IMR-90 (cell line): ENCODE measurements at regions not wholly inside any gene's neighbourhood (a gene's known extent, or its start where the extent isn't known, plus 50 kb on each side); places are given as distances from the start of the nearest gene placed in this dataset.
A peak's percentile ranks its signal among the peaks of the same experiment; 100 is the strongest.

ENCODE experiments used
- ATAC-seq: fragments of 200-7000 bp; cut with Tn5 transposase; 2 replicates; pipeline ENCODE4 v1.9.1; 2020; ENCODE audit warnings: low read depth, mild to moderate bottlenecking, moderate library complexity
- BruUV-seq: library from RNA; stranded (reverse); fragments of 400-500 nt; replicated peaks from 2 replicates; lab custom pipeline; 2021; lab: Mats Ljungman, UMichigan
- CTCF ChIA-PET: fragments of 300-600 bp; formaldehyde crosslinking; extraction: SDS; loops from one replicate; lab custom pipeline; 2021; ENCODE audit warnings: antibody characterized with exemption; lab: Yijun Ruan, JAX
- POLR2A ChIA-PET: fragments of 300-600 bp; sonication (Branson Sonifier 250); formaldehyde crosslinking; loops from one replicate; lab custom pipeline; 2022; ENCODE audit warnings: antibody characterized with exemption; ENCODE audit not compliant: unreplicated experiment; lab: Charles Lee
- DNase-seq: peaks from one replicate; pipeline ENCODE4 v3.0.0; 2013
- H2AFZ ChIP-seq: replicated peaks from 2 replicates; pipeline ENCODE3; 2013; ENCODE audit warnings: low read length, mild to moderate bottlenecking; ENCODE audit not compliant: poor library complexity
- H2AK5ac ChIP-seq: 2 replicates; pipeline ENCODE4 v1.6.1; 2013; ENCODE audit warnings: low read depth, low read length, inconsistent platforms
- H2AK9ac ChIP-seq: replicated peaks from 2 replicates; pipeline ENCODE3; 2013; ENCODE audit warnings: mild to moderate bottlenecking, low read depth, low read length, moderate library complexity; ENCODE audit not compliant: poor library complexity
- H2BK120ac ChIP-seq: 2 replicates; pipeline ENCODE4 v1.6.1; 2013; ENCODE audit warnings: low read depth, low read length, inconsistent platforms
- H2BK15ac ChIP-seq: 3 replicates; pipeline ENCODE4 v1.6.1; 2013; ENCODE audit warnings: low read depth, low read length, inconsistent platforms
- H2BK20ac ChIP-seq: 2 replicates; pipeline ENCODE4 v1.6.1; 2013; ENCODE audit warnings: low read depth, mild to moderate bottlenecking, inconsistent platforms, low read length, moderate library complexity
- H2BK5ac ChIP-seq: 2 replicates; pipeline ENCODE4 v1.6.1; 2013; ENCODE audit warnings: mild to moderate bottlenecking, low read depth, low read length, inconsistent platforms; ENCODE audit not compliant: poor library complexity, severe bottlenecking
- H3K14ac ChIP-seq: replicated peaks from 2 replicates; pipeline ENCODE4 v1.6.1; 2013; ENCODE audit warnings: low read depth, low read length, inconsistent platforms
- H3K18ac ChIP-seq: 2 replicates; pipeline ENCODE4 v1.6.1; 2013; ENCODE audit warnings: low read depth, low read length, control low read depth
- H3K23ac ChIP-seq: 2 replicates; pipeline ENCODE4 v1.6.1; 2013; ENCODE audit warnings: low read depth, low read length, inconsistent platforms
- H3K27ac ChIP-seq: 2 replicates; pipeline ENCODE4 v1.5.1; 2013; ENCODE audit warnings: mild to moderate bottlenecking, control low read depth, low read length; ENCODE audit not compliant: insufficient read depth
- H3K27me3 ChIP-seq: 2 replicates; pipeline ENCODE4 v1.6.1; 2013; ENCODE audit warnings: low read length; ENCODE audit not compliant: control insufficient read depth, insufficient read depth
- H3K36me3 ChIP-seq: 2 replicates; pipeline ENCODE4 v1.6.1; 2013; ENCODE audit warnings: low read length, mixed read lengths; ENCODE audit not compliant: control insufficient read depth, insufficient read depth
- H3K4ac ChIP-seq: 2 replicates; pipeline ENCODE4 v1.6.1; 2013; ENCODE audit warnings: low read depth, low read length, inconsistent platforms
- H3K4me1 ChIP-seq: 2 replicates; pipeline ENCODE4 v1.6.1; 2013; ENCODE audit warnings: low read length, mixed read lengths; ENCODE audit not compliant: control insufficient read depth, insufficient read depth
- H3K4me2 ChIP-seq: 2 replicates; pipeline ENCODE4 v1.6.1; 2013; ENCODE audit warnings: low read depth, mild to moderate bottlenecking, control low read depth, low read length, moderate library complexity
- H3K4me3 ChIP-seq: 2 replicates; pipeline ENCODE4 v1.5.1; 2013; ENCODE audit warnings: low read depth, mild to moderate bottlenecking, control low read depth, low read length, moderate library complexity; ENCODE audit not compliant: insufficient read depth
- H3K56ac ChIP-seq: 2 replicates; pipeline ENCODE4 v1.6.1; 2013; ENCODE audit warnings: low read length, inconsistent platforms; ENCODE audit not compliant: insufficient read depth; ENCODE audit errors: extremely low read depth
- H3K79me1 ChIP-seq, 2 experiments: 2 replicates each; pipeline ENCODE4 v1.6.1; 2013; ENCODE audit warnings: low read length in 2 of 2, inconsistent platforms in 1 of 2, low read depth in 1 of 2
- H3K9ac ChIP-seq: 2 replicates; pipeline ENCODE4 v1.6.1; 2013; ENCODE audit warnings: low read depth, low read length, control low read depth
- H3K9me1 ChIP-seq: 2 replicates; pipeline ENCODE4 v1.6.1; 2013; ENCODE audit warnings: low read length, inconsistent platforms; ENCODE audit not compliant: insufficient read depth
- H3K9me3 ChIP-seq: 2 replicates; pipeline ENCODE4 v1.6.1; 2013; ENCODE audit warnings: low read length; ENCODE audit not compliant: control insufficient read depth, insufficient read depth
- H4K20me1 ChIP-seq: 2 replicates; pipeline ENCODE4 v1.6.1; 2013; ENCODE audit warnings: low read length, inconsistent platforms; ENCODE audit not compliant: insufficient read depth
- H4K5ac ChIP-seq: 2 replicates; pipeline ENCODE4 v1.6.1; 2013; ENCODE audit warnings: mild to moderate bottlenecking, low read depth, low read length, control low read depth
- H4K8ac ChIP-seq, 2 experiments: 2 replicates each; pipeline ENCODE4 v1.6.1; 2013; ENCODE audit warnings: low read depth in 2 of 2, low read length in 2 of 2, control low read depth in 1 of 2, inconsistent platforms in 1 of 2
- H4K91ac ChIP-seq: 2 replicates; pipeline ENCODE4 v1.6.1; 2013; ENCODE audit warnings: low read depth, low read length, inconsistent platforms; ENCODE audit not compliant: insufficient read depth
- ELK1 ChIP-seq: fragments of 150-350 bp; IDR thresholded peaks from 2 replicates; pipeline ENCODE4 v1.6.1; 2016; ENCODE audit warnings: low read depth, mild to moderate bottlenecking, low read length, moderate library complexity, borderline replicate concordance
- FOS ChIP-seq: fragments of 150-350 bp; IDR thresholded peaks from 2 replicates; pipeline ENCODE4 v1.6.1; 2016; ENCODE audit warnings: low read depth, low read length
- MXI1 ChIP-seq: IDR thresholded peaks from 2 replicates; pipeline ENCODE4 v1.6.1; 2012; ENCODE audit warnings: low read depth, mild to moderate bottlenecking, low read length, moderate library complexity, borderline replicate concordance
- USF2 ChIP-seq: fragments of 150-350 bp; IDR thresholded peaks from 2 replicates; pipeline ENCODE4 v1.6.1; 2017; ENCODE audit warnings: mild to moderate bottlenecking, antibody characterized with exemption, low read length, low read depth
- WGBS, 2 experiments: methylation state at CpG; one replicate each; pipeline versions ENCODE4 v1.1.5 to v1.1.7; 2013; ENCODE audit warnings: missing lambda C conversion rate in 2 of 2; ENCODE audit not compliant: insufficient read length in 1 of 2; ENCODE audit errors: extremely low coverage in 2 of 2; 5-methylcytosine and 5-hydroxymethylcytosine counted together
- dilution Hi-C: fragments of 300-500 bp; cut with HindIII; formaldehyde crosslinking; loops from one replicate; pipeline ENCODE4 v1.14.3; 2018; ENCODE audit warnings: low sequenced_read_pairs; ENCODE audit not compliant: unreplicated experiment
- in situ Hi-C: fragments of 300-500 bp; cut with MboI; formaldehyde crosslinking; loops from 3 replicates; pipeline ENCODE4 v1.14.3; 2019; ENCODE audit warnings: low sequenced_read_pairs, inconsistent platforms, mixed read lengths
- intact Hi-C: fragments of 100-400 bp; cut with micrococcal nuclease; formaldehyde crosslinking; loops from 2 replicates; pipeline ENCODE4 v1.10.0; 2022

DNA sequence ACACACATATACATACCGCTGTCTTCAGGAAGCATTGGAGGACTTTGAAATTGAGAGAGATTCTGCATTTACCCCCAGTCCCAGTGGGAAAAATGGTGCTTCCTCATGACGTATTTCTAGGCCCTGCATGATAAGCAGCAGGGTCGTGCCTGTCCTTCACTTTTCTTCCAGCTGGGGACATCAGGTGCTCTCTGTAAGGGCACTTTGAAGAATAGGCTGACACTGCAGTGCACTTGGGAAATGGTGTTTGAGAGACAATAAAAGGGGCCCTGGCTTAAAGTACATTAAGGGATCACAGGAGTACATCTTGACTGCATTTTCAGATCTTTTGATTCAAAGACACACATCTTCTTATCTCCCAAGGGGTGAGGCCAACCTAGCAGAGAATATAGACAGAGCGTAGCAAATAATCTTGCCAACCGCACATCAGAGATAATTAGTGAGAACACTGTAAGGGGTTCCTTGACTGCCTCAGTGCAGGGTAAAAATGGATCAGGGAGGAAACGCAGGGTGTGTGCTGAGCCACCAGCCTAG, 437.9 kb downstream of the CSNK1G3 start:
- H3K4me1 ChIP-seq = peaks cover 2% of the 10 kb centered on the region; the same call in 1 of the 2 replicates
- peak overlapping the region; percentile 60 for H2BK20ac ChIP-seq
- H2AK5ac ChIP-seq = 0 out of 2 replicates have a peak overlapping the region, but pooled peaks have one; percentile 39
- peaks cover 2% of the 10 kb centered on the region; the same call in 1 of the 2 replicates for H3K27me3 ChIP-seq
- in situ Hi-C loops = no loop called here
- POLR2A ChIA-PET = no interaction called here
- ATAC-seq = no peak
- no peak for DNase-seq
- no peak overlapping the region for H3K18ac ChIP-seq
- H2AK9ac ChIP-seq = no peak overlapping the region
- no peak overlapping the region for H2AFZ ChIP-seq
- no peak for TF ChIP-seq FOS
- no peak for TF ChIP-seq ELK1
- TF ChIP-seq USF2 = no peak
- no peak for TF ChIP-seq MXI1
- no peak overlapping the region for H2BK5ac ChIP-seq
- intact Hi-C loops = loop anchor here (5.0 kb wide), 1 partner anchor 797 kb away; the partner anchor contains the start of gene ZNF608
- H3K14ac ChIP-seq = no peak overlapping the region
- H4K8ac ChIP-seq = no peak overlapping the region
- no peaks in the 10 kb centered on the region; the same call in 1 of the 2 replicates for H3K9me3 ChIP-seq
- 93% methylated on average over 2 of the region's 6 CpGs; no CpG with 5 or more reads in 1 of the 2 experiments for WGBS, 2 experiments
- H3K4me2 ChIP-seq = no peak overlapping the region
- peak overlapping the region; percentile 13; the same call in 1 of the 2 replicates for H2BK120ac ChIP-seq
- dilution Hi-C loops = no loop called here
- no peak overlapping the region for H3K27ac ChIP-seq
- no peak overlapping the region for H2BK15ac ChIP-seq
- H3K23ac ChIP-seq = no peak overlapping the region
- H3K56ac ChIP-seq = no peak overlapping the region
- H3K4me3 ChIP-seq = no peak overlapping the region
- peak overlapping the region; percentile 9; the same call in 1 of the 2 replicates for H3K4ac ChIP-seq
- no peaks in the 10 kb centered on the region for H3K36me3 ChIP-seq
- no peak overlapping the region for H4K91ac ChIP-seq
- H4K5ac ChIP-seq = no peak overlapping the region
- no peaks in the 10 kb centered on the region for H4K20me1 ChIP-seq
- CTCF ChIA-PET = no interaction called here
- no peaks in the 10 kb centered on the region for H3K9me1 ChIP-seq
- BruUV-seq = no TSS peak
- H3K79me1 ChIP-seq = no peaks in the 10 kb centered on the region
- H3K9ac ChIP-seq = no peak overlapping the region
